ENCODE measurements at regions not wholly inside any gene's neighbourhood (a gene's known extent, or its start where the extent isn't known, plus 50 kb on each side); places are given as distances from the start of the nearest gene placed in this dataset.

DNA sequence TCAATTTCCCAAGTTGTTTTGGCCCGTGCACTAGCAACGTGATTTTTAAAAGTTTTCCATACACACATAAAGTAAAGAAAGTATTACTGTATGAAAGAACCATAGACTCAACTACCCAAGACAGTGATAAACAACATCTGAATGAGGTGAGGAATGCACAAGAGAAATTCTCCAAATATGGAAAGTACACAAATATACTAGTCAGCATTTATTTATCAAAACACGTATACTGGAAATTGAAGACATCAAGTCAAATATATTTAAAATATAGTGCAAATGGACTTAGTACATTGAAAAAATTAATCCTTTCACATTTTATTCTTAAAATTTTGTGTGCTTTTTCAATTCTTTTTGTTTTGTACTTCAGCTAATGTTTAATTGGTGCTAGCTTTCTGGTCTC, 143.6 kb downstream of the ARL4A start:
- intact Hi-C loops (cut with micrococcal nuclease; ENCODE audit: unreplicated experiment), result no loop called here
- no TSS peak for BruUV-seq (replicated peaks)
- H3K79me2 ChIP-seq (ENCODE audit: insufficient read depth, low read depth, low read length), result no peaks in the 10 kb centered on the region
- no peaks in the 10 kb centered on the region for H3K9me2 ChIP-seq (ENCODE audit: insufficient read depth, low read length)
- no peaks in the 10 kb centered on the region for H4K20me1 ChIP-seq (ENCODE audit: insufficient read depth, low read length)
- H3K4me3 ChIP-seq (ENCODE audit: low read depth, low read length, poor library complexity, severe bottlenecking), result no peak overlapping the region
- H3K27ac ChIP-seq (ENCODE audit: low read depth, low read length, poor library complexity, severe bottlenecking), result no peak overlapping the region
- no peaks in the 10 kb centered on the region for H3K4me1 ChIP-seq (ENCODE audit: insufficient read depth, low read length, poor library complexity, severe bottlenecking)
- H3K4me2 ChIP-seq (ENCODE audit: low read length), result no peak overlapping the region
- no peak overlapping the region for H2AFZ ChIP-seq (ENCODE audit: low read length)
- no peaks in the 10 kb centered on the region for H3K9me3 ChIP-seq (ENCODE audit: low read length)
- no peaks in the 10 kb centered on the region for H3K36me3 ChIP-seq (ENCODE audit: insufficient read depth, low read length)
- DNase-seq (ENCODE audit: low spot score), result no peak
- CTCF ChIA-PET (ENCODE audit: unreplicated experiment), result no interaction called here
- TF ChIP-seq EZH2phosphoT487 (IDR thresholded peaks at IDR 0.05; ENCODE audit: borderline replicate concordance, low read depth, low read length) (no peak), CTCF (conservative IDR thresholded peaks at IDR 0.05; ENCODE audit: low read length) (no peak)
- POLR2A ChIA-PET, result interaction anchor here (0.6 kb wide), 1 partner anchor 26 kb away, joined by 6 read pairs; no protein-coding TSS in a partner anchor

DNA sequence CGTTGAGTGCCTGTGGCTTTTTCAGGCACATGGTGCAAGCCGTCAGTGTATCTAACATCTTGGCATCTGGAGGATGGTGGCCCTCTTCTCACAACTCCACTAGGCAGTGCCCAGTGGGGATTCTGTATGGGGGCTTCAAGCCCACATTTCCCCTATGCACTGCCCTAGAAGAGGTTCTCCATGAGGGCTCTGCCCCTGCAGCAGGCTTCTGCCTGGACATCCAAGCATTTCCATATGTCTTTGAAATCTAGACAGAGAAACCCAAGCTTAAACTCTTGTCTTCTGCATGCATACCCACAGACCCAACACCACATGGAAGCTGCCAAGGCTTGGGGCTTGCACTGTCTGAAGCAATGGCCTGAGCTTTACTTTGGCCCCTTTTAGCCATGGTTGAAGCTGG, 146.4 kb downstream of the ARL4A start:
- Histone ChIP-seq H4K20me1 (ENCODE audit: insufficient read depth, low read length) (no peaks in the 10 kb centered on the region), H2AFZ (ENCODE audit: low read length) (no peak overlapping the region), H3K4me3 (ENCODE audit: low read depth, low read length, poor library complexity, severe bottlenecking) (no peak overlapping the region), H3K36me3 (ENCODE audit: insufficient read depth, low read length) (no peaks in the 10 kb centered on the region), H3K27ac (ENCODE audit: low read depth, low read length, poor library complexity, severe bottlenecking) (no peak overlapping the region), H3K4me2 (ENCODE audit: low read length) (no peak overlapping the region), H3K9me3 (ENCODE audit: low read length) (no peaks in the 10 kb centered on the region), H3K9me2 (ENCODE audit: insufficient read depth, low read length) (no peaks in the 10 kb centered on the region), H3K4me1 (ENCODE audit: insufficient read depth, low read length, poor library complexity, severe bottlenecking) (no peaks in the 10 kb centered on the region), H3K79me2 (ENCODE audit: insufficient read depth, low read depth, low read length) (no peaks in the 10 kb centered on the region)
- intact Hi-C loops (cut with micrococcal nuclease; ENCODE audit: unreplicated experiment), result no loop called here
- BruUV-seq (replicated peaks), result no TSS peak
- DNase-seq (ENCODE audit: low spot score), result no peak
- ChIA-PET POLR2A (interaction anchor here (0.6 kb wide), 1 partner anchor 16 kb away, joined by 6 read pairs; no protein-coding TSS in a partner anchor), CTCF (ENCODE audit: unreplicated experiment) (no interaction called here)
- TF ChIP-seq EZH2phosphoT487 (IDR thresholded peaks at IDR 0.05; ENCODE audit: borderline replicate concordance, low read depth, low read length) (no peak), CTCF (conservative IDR thresholded peaks at IDR 0.05; ENCODE audit: low read length) (no peak)

- intact Hi-C loops (cut with micrococcal nuclease; ENCODE audit: unreplicated experiment), result no loop called here
- no peaks in the 10 kb centered on the region for H3K79me2 ChIP-seq (ENCODE audit: insufficient read depth, low read depth, low read length)
- H3K9me3 ChIP-seq (ENCODE audit: low read length), result no peaks in the 10 kb centered on the region
- BruUV-seq (replicated peaks), result no TSS peak
- H4K20me1 ChIP-seq (ENCODE audit: insufficient read depth, low read length), result no peaks in the 10 kb centered on the region
- H3K4me2 ChIP-seq (ENCODE audit: low read length), result no peak overlapping the region
- no peak for DNase-seq (ENCODE audit: low spot score)
- ChIA-PET CTCF (ENCODE audit: unreplicated experiment) (no interaction called here), POLR2A (no interaction called here)
- H2AFZ ChIP-seq (ENCODE audit: low read length), result no peak overlapping the region
- no peaks in the 10 kb centered on the region for H3K36me3 ChIP-seq (ENCODE audit: insufficient read depth, low read length)
- no peak overlapping the region for H3K27ac ChIP-seq (ENCODE audit: low read depth, low read length, poor library complexity, severe bottlenecking)
- H3K9me2 ChIP-seq (ENCODE audit: insufficient read depth, low read length), result no peaks in the 10 kb centered on the region
- H3K4me3 ChIP-seq (ENCODE audit: low read depth, low read length, poor library complexity, severe bottlenecking), result no peak overlapping the region
- no peaks in the 10 kb centered on the region for H3K4me1 ChIP-seq (ENCODE audit: insufficient read depth, low read length, poor library complexity, severe bottlenecking)
- TF ChIP-seq CTCF (conservative IDR thresholded peaks at IDR 0.05; ENCODE audit: low read length) (no peak), EZH2phosphoT487 (IDR thresholded peaks at IDR 0.05; ENCODE audit: borderline replicate concordance, low read depth, low read length) (no peak)
These were observed 147.3 kb downstream of the ARL4A start for GRCh38 chr7:12834782-12835181.

Data from OCI-LY7 (cell line).